ENCODE measurements at regions not wholly inside any gene's neighbourhood (a gene's known extent, or its start where the extent isn't known, plus 50 kb on each side); places are given as distances from the start of the nearest gene placed in this dataset.

- no peak for TF ChIP-seq CTCF (IDR thresholded peaks at IDR 0.05; ENCODE audit: low read depth, low read length, missing control alignments)
- no peak overlapping the region for H3K27ac ChIP-seq
Measured at GRCh38 chr4:37757761-37758160, 68.7 kb upstream of the PGM2 start.

GRCh38 chr4:37757121-37757520 is 69.4 kb upstream of the PGM2 start:
- H3K27me3 ChIP-seq (replicated peaks) = no peaks in the 10 kb centered on the region
- no peak for TF ChIP-seq CTCF (IDR thresholded peaks at IDR 0.05; ENCODE audit: low read depth, low read length, missing control alignments)

More at GRCh38 chr4:37757761-37758160, 68.7 kb upstream of the PGM2 start:
- Histone ChIP-seq H3K36me3 (replicated peaks) (no peaks in the 10 kb centered on the region), H3K27me3 (replicated peaks) (no peaks in the 10 kb centered on the region), H3K4me3 (ENCODE audit: low read depth, low read length) (no peak overlapping the region)
- DNase-seq = no peak
- in situ Hi-C loops (cut with HindIII; ENCODE audit: low pct_ligation_motif_present, low sequenced_read_pairs) = no loop called here

GRCh38 chr4:37754410-37755185 is 68.4 kb upstream of the RELL1 start:
- no peak overlapping the region for H3K4me3 ChIP-seq (ENCODE audit: low read depth, low read length)
- H3K27me3 ChIP-seq (replicated peaks) = no peaks in the 10 kb centered on the region
- H3K36me3 ChIP-seq (replicated peaks) = no peaks in the 10 kb centered on the region
- TF ChIP-seq CTCF (IDR thresholded peaks at IDR 0.05; ENCODE audit: low read depth, low read length, missing control alignments) = no peak
- no peak overlapping the region for H3K27ac ChIP-seq
- in situ Hi-C loops (cut with HindIII; ENCODE audit: low pct_ligation_motif_present, low sequenced_read_pairs) = no loop called here
- DNase-seq = no peak

More at GRCh38 chr4:37757121-37757520, 69.4 kb upstream of the PGM2 start:
- no peak overlapping the region for H3K4me3 ChIP-seq (ENCODE audit: low read depth, low read length)
- in situ Hi-C loops (cut with HindIII; ENCODE audit: low pct_ligation_motif_present, low sequenced_read_pairs) = no loop called here
- no peak overlapping the region for H3K27ac ChIP-seq
- H3K36me3 ChIP-seq (replicated peaks) = no peaks in the 10 kb centered on the region
- DNase-seq = no peak

- Histone ChIP-seq H3K36me3 (replicated peaks) (no peaks in the 10 kb centered on the region), H3K4me3 (ENCODE audit: low read depth, low read length) (no peak overlapping the region), H3K27me3 (replicated peaks) (no peaks in the 10 kb centered on the region), H3K27ac (no peak overlapping the region)
- no peak for DNase-seq
- no peak for TF ChIP-seq CTCF (IDR thresholded peaks at IDR 0.05; ENCODE audit: low read depth, low read length, missing control alignments)
- in situ Hi-C loops (cut with HindIII; ENCODE audit: low pct_ligation_motif_present, low sequenced_read_pairs) = no loop called here
Measured at GRCh38 chr4:37749398-37749988, 63.3 kb upstream of the RELL1 start.

GRCh38 chr4:37748485-37748884 is 62.3 kb upstream of the RELL1 start:
- TF ChIP-seq CTCF (IDR thresholded peaks at IDR 0.05; ENCODE audit: low read depth, low read length, missing control alignments) = no peak
- Histone ChIP-seq H3K4me3 (ENCODE audit: low read depth, low read length) (no peak overlapping the region), H3K27ac (no peak overlapping the region), H3K36me3 (replicated peaks) (no peaks in the 10 kb centered on the region), H3K27me3 (replicated peaks) (no peaks in the 10 kb centered on the region)
- in situ Hi-C loops (cut with HindIII; ENCODE audit: low pct_ligation_motif_present, low sequenced_read_pairs) = no loop called here
- DNase-seq = no peak
